GM21360 (cell line): ENCODE measurements at regions not wholly inside any gene's neighbourhood (a gene's known extent, or its start where the extent isn't known, plus 50 kb on each side); places are given as distances from the start of the nearest gene placed in this dataset.

Source experiments
- ATAC-seq: cut with Tn5 transposase; IDR thresholded peaks from one replicate; pipeline ENCODE4 v1.9.1; 2021; ENCODE audit warnings: mild to moderate bottlenecking, moderate library complexity; ENCODE audit not compliant: unreplicated experiment

DNA sequence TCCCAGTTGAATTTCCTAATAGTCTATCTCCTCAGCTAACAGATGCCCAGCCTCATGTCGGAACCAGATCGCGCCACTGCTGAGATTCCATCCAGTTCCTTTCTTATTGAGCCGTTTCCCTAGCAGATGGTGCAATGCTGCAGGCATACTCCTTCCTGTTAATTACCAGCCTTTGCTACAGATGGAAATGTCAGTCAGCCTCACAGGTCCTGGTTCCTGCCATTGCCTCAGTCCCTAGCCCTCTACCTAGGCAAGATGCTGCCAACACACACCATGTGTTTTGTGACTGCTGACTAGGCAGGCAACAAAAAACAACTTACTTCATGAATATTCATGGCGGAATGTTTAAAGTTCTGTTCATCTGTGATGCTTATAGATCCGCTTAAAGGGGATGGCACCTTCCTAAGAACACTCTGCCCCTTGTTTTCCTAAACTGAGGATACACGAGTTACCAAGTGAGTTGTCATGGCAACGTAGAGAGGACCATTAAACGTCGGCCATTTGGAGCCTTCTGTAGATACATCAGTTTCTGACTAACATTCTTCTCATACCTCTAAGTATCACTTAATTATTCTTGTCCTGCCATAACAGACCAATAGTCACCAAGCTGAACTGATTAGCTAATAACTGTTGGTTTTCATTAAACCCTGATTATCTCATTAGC is 749.5 kb downstream of the RNF144A start:
- ATAC-seq = no peak

- ATAC-seq = no peak
Measured at GRCh38 chr2:7667260-7667757, 750.1 kb downstream of the RNF144A start.

- ATAC-seq = no peak
Measured at GRCh38 chr2:7670905-7671641, 753.9 kb downstream of the RNF144A start.

DNA sequence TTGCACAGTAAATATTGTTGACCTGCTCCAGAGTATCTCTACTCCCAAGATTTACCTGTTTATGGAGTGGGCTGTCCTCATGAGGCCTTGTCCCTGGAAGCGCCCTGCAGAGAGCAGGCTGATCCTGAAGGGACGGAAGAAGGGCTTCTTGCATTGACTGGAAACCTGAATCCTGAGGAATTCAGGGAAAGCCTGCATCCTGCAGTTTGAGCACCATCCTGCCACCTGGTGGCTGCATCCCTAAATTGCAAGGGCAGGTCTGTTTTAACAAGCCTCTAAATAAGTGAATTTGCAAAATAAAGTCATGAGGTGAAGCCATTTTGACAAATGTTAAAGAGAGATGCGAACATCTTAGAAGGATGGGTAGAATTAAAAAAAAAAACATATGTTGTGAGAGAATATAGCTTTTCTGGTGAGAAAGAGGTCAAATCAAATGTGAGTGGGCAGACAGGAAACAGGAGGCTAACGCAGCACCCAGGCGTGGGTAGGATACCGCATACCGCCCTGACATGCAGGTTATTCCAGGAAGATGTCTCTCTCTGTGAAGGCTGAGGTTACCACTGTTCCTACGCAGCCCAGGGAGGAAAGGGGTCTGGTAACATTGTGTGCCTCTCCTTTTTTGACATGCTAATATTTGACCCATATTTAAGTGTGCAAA is 754.9 kb downstream of the RNF144A start:
- ATAC-seq = no peak

DNA sequence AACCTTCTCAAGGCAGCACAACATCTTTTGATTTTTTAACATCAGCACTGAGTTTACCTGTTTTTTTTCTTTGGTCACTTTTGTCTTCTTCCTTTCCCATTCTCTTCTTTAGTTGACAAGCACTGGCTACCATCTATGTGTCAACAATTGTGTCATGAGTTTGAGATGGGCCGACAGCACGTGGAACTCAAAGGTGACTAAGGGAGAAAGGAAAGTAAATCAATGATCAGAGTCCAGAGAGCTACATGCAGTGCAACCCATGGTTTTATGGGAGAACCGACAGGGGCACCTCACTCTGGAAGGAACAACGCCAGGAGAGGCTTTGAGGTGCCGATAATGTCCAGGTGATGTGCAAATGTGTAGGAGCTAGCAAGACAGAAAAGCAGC is 755.5 kb downstream of the RNF144A start:
- ATAC-seq = no peak

GRCh38 chr2:7673101-7673500 is 755.9 kb downstream of the RNF144A start:
- no peak for ATAC-seq

DNA sequence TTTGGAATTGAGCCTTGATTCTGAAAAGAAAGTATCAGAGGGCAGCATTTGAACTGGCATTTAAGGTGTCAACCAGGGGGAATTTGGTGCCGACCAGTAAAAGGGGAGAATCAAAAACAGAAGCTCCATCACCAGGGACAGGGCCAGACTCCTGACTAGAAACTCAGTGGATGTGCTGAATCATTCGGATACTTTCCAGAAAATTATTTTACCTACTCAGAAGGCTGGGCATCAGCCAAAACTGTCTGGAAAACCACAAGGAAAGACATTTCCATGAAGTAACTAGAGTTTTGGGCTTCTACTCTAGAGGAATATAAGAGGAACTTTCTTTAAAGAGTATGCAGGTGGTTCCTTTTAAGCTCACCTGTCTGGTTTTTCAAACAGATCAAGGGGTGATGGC is 756.6 kb downstream of the RNF144A start:
- no peak for ATAC-seq

- no peak for ATAC-seq
Measured at GRCh38 chr2:7674606-7675005, 757.4 kb downstream of the RNF144A start.

DNA sequence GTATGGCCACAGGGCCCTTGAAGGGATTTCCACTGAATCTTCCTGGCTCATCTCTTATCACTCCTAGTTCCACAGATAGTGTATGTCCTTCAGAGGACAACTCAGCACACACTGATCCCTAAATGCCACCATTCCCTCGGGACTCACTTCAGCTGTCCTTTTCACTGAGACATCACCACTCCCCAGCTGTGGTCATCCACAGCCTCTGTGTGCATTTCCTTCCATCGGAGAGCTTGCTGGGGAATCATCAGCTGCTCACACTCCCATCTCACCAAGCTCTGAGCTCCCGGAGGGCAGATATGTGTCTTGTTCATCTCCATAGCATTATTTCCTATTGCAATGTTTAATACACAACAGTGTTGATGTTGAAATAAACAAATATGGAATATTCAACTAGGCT is 759.5 kb downstream of the RNF144A start:
- no peak for ATAC-seq

- ATAC-seq = no peak
Measured at GRCh38 chr2:7681881-7682461, 764.8 kb downstream of the RNF144A start.

GRCh38 chr2:7683196-7683595 is 766.0 kb downstream of the RNF144A start:
- no peak for ATAC-seq

- ATAC-seq = no peak
Measured at GRCh38 chr2:7683708-7684107, 766.5 kb downstream of the RNF144A start.

DNA sequence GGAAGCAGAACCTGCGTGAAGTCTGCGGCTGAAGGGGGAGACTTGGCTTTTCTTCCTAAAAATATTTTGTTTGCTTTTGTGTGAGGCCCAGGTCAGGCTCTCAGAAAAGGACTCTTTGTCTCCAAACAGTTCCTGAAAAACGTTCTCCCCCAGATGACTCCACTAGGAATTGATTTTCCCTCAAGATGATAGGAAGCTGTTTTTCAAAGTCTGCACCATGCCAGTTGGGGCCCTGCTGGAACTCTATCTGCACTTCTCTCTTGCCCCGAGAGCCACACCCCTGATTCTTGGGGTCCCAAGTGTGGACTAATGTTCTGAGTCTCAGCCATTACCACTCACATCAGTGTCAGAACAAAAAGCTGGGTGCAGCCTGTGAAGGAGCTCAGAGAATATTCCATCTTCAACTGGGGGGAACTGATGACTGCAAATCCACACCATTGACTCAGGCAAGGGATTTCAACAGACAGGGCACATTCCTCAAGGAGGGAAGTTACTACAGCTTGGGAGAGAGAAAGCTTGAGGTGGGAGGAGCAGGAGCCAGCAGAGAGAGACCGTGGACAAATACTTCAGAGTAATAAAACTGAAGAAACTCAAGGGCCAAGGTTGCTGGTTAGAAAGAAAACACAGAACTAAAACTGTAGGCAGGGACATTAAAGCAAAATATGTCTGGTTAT is 768.3 kb downstream of the RNF144A start:
- ATAC-seq = no peak

- no peak for ATAC-seq
Measured at GRCh38 chr2:7686016-7686385, 768.8 kb downstream of the RNF144A start.

- ATAC-seq = no peak
Measured at GRCh38 chr2:7691961-7692656, 774.9 kb downstream of the RNF144A start.

GRCh38 chr2:7692657-7693161 is 775.5 kb downstream of the RNF144A start:
- ATAC-seq = no peak

DNA sequence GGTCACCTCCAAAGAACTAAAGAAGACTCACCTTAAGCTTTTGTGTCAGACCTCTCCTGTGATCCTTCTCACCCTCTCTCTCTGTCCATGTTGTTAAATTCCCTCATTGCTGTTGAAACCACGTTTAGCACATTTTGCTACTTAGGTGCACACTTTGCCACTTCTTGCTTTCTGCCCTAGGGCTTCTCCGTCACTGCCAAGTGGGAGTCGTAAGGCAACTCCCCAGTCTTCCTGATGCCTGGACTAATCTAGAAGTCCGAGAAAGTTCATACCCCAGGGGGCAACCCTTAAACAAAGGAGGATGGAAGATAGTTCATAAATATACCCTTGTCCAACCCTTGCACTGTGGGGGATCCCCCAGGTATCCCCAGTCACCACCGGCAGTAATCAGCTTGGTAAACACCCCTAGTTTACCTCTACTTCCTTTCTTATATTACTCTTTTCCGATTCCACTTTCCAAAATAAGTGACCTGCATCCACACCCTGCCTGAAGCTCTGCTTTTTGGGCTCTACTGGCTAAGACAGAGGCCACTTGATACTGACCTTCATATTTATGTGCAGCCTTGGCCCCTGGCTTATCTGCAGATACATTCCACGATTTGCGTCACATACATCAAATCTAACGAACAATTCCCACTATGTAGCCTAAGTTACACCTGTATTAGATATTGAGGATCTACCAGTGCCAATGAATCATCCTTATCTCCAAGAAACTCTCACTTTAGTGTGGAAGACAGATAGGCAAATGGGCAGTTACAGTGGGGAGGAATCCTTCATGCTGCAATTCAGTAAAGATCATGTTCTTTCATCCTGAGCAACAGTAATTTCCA is 776.2 kb downstream of the RNF144A start:
- ATAC-seq = no peak

GRCh38 chr2:7694076-7694985 is 777.1 kb downstream of the RNF144A start:
- no peak for ATAC-seq
